ENCODE measurements at regions not wholly inside any gene's neighbourhood (a gene's known extent, or its start where the extent isn't known, plus 50 kb on each side); places are given as distances from the start of the nearest gene placed in this dataset.
"Not testable (repeated sequence)": the region's sequence is repeated elsewhere in the genome, so short reads cannot be mapped to it uniquely, and the experiment has no call there.

GRCh38 chr9:75566813-75567212, 323.7 kb upstream of the PCSK5 start:
- H3K27ac ChIP-seq (ENCODE audit: low read depth in 2 of 2, low read length in 1 of 2); H3K27me3 ChIP-seq (ENCODE audit: control insufficient read depth in 1 of 2, insufficient read depth in 2 of 2, low read length in 2 of 2); H3K36me3 ChIP-seq (ENCODE audit: control insufficient read depth in 2 of 2, insufficient read depth in 2 of 2, low read length in 1 of 2); H3K9me3 ChIP-seq (ENCODE audit: control insufficient read depth in 2 of 2, insufficient read depth in 1 of 2, low read depth in 1 of 2, low read length in 1 of 2); H3K4me1 ChIP-seq (ENCODE audit: control insufficient read depth in 2 of 2, insufficient read depth in 2 of 2, low read length in 1 of 2); H3K4me3 ChIP-seq (ENCODE audit: low read depth in 1 of 2, low read length in 2 of 2): not testable (repeated sequence)
- 37 to 45% methylated on average over 2 of the region's 2 CpGs for WGBS, 2 donors

GRCh38 chr9:75570538-75570937, 319.9 kb upstream of the PCSK5 start:
- H3K4me1 ChIP-seq (ENCODE audit: control insufficient read depth in 2 of 2, insufficient read depth in 2 of 2, low read length in 1 of 2) = no peaks in the 10 kb centered on the region
- H3K9me3 ChIP-seq (ENCODE audit: control insufficient read depth in 2 of 2, insufficient read depth in 1 of 2, low read depth in 1 of 2, low read length in 1 of 2) = no peaks in the 10 kb centered on the region
- no peak overlapping the region for H3K27ac ChIP-seq (ENCODE audit: low read depth in 2 of 2, low read length in 1 of 2)
- no peaks in the 10 kb centered on the region for H3K27me3 ChIP-seq (ENCODE audit: control insufficient read depth in 1 of 2, insufficient read depth in 2 of 2, low read length in 2 of 2)
- no peaks in the 10 kb centered on the region for H3K36me3 ChIP-seq (ENCODE audit: control insufficient read depth in 2 of 2, insufficient read depth in 2 of 2, low read length in 1 of 2)
- H3K4me3 ChIP-seq (ENCODE audit: low read depth in 1 of 2, low read length in 2 of 2) = no peak overlapping the region
- 48 to 56% methylated on average over 2 of the region's 2 CpGs for WGBS, 2 donors

GRCh38 chr9:75574569-75574968, 315.9 kb upstream of the PCSK5 start:
- no peaks in the 10 kb centered on the region for H3K27me3 ChIP-seq (ENCODE audit: control insufficient read depth in 1 of 2, insufficient read depth in 2 of 2, low read length in 2 of 2)
- no peak overlapping the region for H3K4me3 ChIP-seq (ENCODE audit: low read depth in 1 of 2, low read length in 2 of 2)
- no peaks in the 10 kb centered on the region for H3K9me3 ChIP-seq (ENCODE audit: control insufficient read depth in 2 of 2, insufficient read depth in 1 of 2, low read depth in 1 of 2, low read length in 1 of 2)
- H3K36me3 ChIP-seq (ENCODE audit: control insufficient read depth in 2 of 2, insufficient read depth in 2 of 2, low read length in 1 of 2) = no peaks in the 10 kb centered on the region
- no peak overlapping the region for H3K27ac ChIP-seq (ENCODE audit: low read depth in 2 of 2, low read length in 1 of 2)
- H3K4me1 ChIP-seq (ENCODE audit: control insufficient read depth in 2 of 2, insufficient read depth in 2 of 2, low read length in 1 of 2) = no peaks in the 10 kb centered on the region
- WGBS, 2 donors = 67 to 77% methylated on average over 1 of the region's 1 CpG

GRCh38 chr9:75582870-75583269, 307.6 kb upstream of the PCSK5 start:
- 77 to 80% methylated on average over 2 of the region's 2 CpGs for WGBS, 2 donors
- Histone ChIP-seq H3K36me3 (ENCODE audit: control insufficient read depth in 2 of 2, insufficient read depth in 2 of 2, low read length in 1 of 2) (no peaks in the 10 kb centered on the region), H3K4me3 (ENCODE audit: low read depth in 1 of 2, low read length in 2 of 2) (no peak overlapping the region), H3K27ac (ENCODE audit: low read depth in 2 of 2, low read length in 1 of 2) (no peak overlapping the region), H3K4me1 (ENCODE audit: control insufficient read depth in 2 of 2, insufficient read depth in 2 of 2, low read length in 1 of 2) (no peaks in the 10 kb centered on the region), H3K9me3 (ENCODE audit: control insufficient read depth in 2 of 2, insufficient read depth in 1 of 2, low read depth in 1 of 2, low read length in 1 of 2) (no peaks in the 10 kb centered on the region), H3K27me3 (ENCODE audit: control insufficient read depth in 1 of 2, insufficient read depth in 2 of 2, low read length in 2 of 2) (no peaks in the 10 kb centered on the region)

GRCh38 chr9:75588808-75589207, 301.7 kb upstream of the PCSK5 start:
- Histone ChIP-seq H3K27ac (ENCODE audit: low read depth in 2 of 2, low read length in 1 of 2) (no peak overlapping the region), H3K9me3 (ENCODE audit: control insufficient read depth in 2 of 2, insufficient read depth in 1 of 2, low read depth in 1 of 2, low read length in 1 of 2) (no peaks in the 10 kb centered on the region), H3K4me1 (ENCODE audit: control insufficient read depth in 2 of 2, insufficient read depth in 2 of 2, low read length in 1 of 2) (no peaks in the 10 kb centered on the region), H3K27me3 (ENCODE audit: control insufficient read depth in 1 of 2, insufficient read depth in 2 of 2, low read length in 2 of 2) (no peaks in the 10 kb centered on the region), H3K36me3 (ENCODE audit: control insufficient read depth in 2 of 2, insufficient read depth in 2 of 2, low read length in 1 of 2) (no peaks in the 10 kb centered on the region), H3K4me3 (ENCODE audit: low read depth in 1 of 2, low read length in 2 of 2) (no peak overlapping the region)
- 72 to 75% methylated on average over 2 of the region's 2 CpGs for WGBS, 2 donors

DNA sequence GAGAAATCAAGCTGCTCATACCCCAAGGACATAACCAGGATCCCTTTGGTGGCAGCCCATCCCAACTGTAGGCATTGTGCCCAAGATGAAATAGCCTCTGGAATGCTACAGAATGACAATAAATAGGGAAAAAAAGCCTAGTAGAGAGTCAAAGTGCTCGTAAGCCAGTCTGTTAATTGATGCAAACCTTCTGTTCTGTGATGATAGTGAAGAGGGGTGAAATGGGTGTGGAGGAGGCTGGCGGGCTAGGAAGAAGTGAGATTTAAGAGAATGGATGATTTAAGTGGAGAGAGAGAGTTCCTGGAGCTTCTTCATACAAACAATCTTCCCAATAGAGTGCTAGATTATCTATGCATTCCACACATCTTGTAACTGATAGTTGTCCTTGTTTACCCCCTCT, 301.0 kb upstream of the PCSK5 start:
- Histone ChIP-seq H3K27me3 (ENCODE audit: control insufficient read depth in 1 of 2, insufficient read depth in 2 of 2, low read length in 2 of 2) (no peaks in the 10 kb centered on the region), H3K4me1 (ENCODE audit: control insufficient read depth in 2 of 2, insufficient read depth in 2 of 2, low read length in 1 of 2) (no peaks in the 10 kb centered on the region), H3K27ac (ENCODE audit: low read depth in 2 of 2, low read length in 1 of 2) (no peak overlapping the region), H3K4me3 (ENCODE audit: low read depth in 1 of 2, low read length in 2 of 2) (no peak overlapping the region), H3K9me3 (ENCODE audit: control insufficient read depth in 2 of 2, insufficient read depth in 1 of 2, low read depth in 1 of 2, low read length in 1 of 2) (no peaks in the 10 kb centered on the region), H3K36me3 (ENCODE audit: control insufficient read depth in 2 of 2, insufficient read depth in 2 of 2, low read length in 1 of 2) (no peaks in the 10 kb centered on the region)
- WGBS, 2 donors = 55 to 67% methylated on average over 2 of the region's 2 CpGs

GRCh38 chr9:75591972-75592371, 298.5 kb upstream of the PCSK5 start:
- H3K4me3 ChIP-seq (ENCODE audit: low read depth in 1 of 2, low read length in 2 of 2) = no peak overlapping the region
- no peaks in the 10 kb centered on the region for H3K36me3 ChIP-seq (ENCODE audit: control insufficient read depth in 2 of 2, insufficient read depth in 2 of 2, low read length in 1 of 2)
- H3K27me3 ChIP-seq (ENCODE audit: control insufficient read depth in 1 of 2, insufficient read depth in 2 of 2, low read length in 2 of 2) = no peaks in the 10 kb centered on the region
- WGBS, 2 donors = 46 to 55% methylated on average over 3 of the region's 3 CpGs
- no peaks in the 10 kb centered on the region for H3K9me3 ChIP-seq (ENCODE audit: control insufficient read depth in 2 of 2, insufficient read depth in 1 of 2, low read depth in 1 of 2, low read length in 1 of 2)
- H3K4me1 ChIP-seq (ENCODE audit: control insufficient read depth in 2 of 2, insufficient read depth in 2 of 2, low read length in 1 of 2) = no peaks in the 10 kb centered on the region
- H3K27ac ChIP-seq (ENCODE audit: low read depth in 2 of 2, low read length in 1 of 2) = no peak overlapping the region

DNA sequence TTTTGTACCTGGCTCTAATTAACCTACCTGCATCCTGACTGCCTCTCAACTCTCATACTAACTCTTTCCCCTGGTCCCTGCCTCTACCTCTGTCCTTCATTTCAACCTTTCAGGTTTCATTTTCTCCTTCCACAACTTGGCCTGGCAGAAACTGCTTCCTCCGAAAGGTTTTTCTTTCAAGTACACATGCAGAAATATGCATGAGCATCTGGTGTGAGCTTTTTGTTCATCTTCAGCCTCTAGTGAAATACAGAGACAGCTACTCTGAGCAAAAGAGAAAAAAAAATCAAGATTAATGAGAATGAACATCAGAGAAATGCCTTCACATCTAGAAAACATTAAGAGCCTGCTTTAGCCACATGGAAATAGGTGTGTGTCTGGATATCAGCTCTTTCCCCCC, 297.9 kb upstream of the PCSK5 start:
- no peak overlapping the region for H3K4me3 ChIP-seq (ENCODE audit: low read depth in 1 of 2, low read length in 2 of 2)
- H3K9me3 ChIP-seq (ENCODE audit: control insufficient read depth in 2 of 2, insufficient read depth in 1 of 2, low read depth in 1 of 2, low read length in 1 of 2) = no peaks in the 10 kb centered on the region
- WGBS, 2 donors = 87 to 91% methylated on average over 1 of the region's 1 CpG
- H3K4me1 ChIP-seq (ENCODE audit: control insufficient read depth in 2 of 2, insufficient read depth in 2 of 2, low read length in 1 of 2) = no peaks in the 10 kb centered on the region
- no peaks in the 10 kb centered on the region for H3K36me3 ChIP-seq (ENCODE audit: control insufficient read depth in 2 of 2, insufficient read depth in 2 of 2, low read length in 1 of 2)
- H3K27ac ChIP-seq (ENCODE audit: low read depth in 2 of 2, low read length in 1 of 2) = no peak overlapping the region
- no peaks in the 10 kb centered on the region for H3K27me3 ChIP-seq (ENCODE audit: control insufficient read depth in 1 of 2, insufficient read depth in 2 of 2, low read length in 2 of 2)

GRCh38 chr9:75593920-75594319, 296.6 kb upstream of the PCSK5 start:
- H3K27me3 ChIP-seq (ENCODE audit: control insufficient read depth in 1 of 2, insufficient read depth in 2 of 2, low read length in 2 of 2) = no peaks in the 10 kb centered on the region
- no peak overlapping the region for H3K4me3 ChIP-seq (ENCODE audit: low read depth in 1 of 2, low read length in 2 of 2)
- H3K4me1 ChIP-seq (ENCODE audit: control insufficient read depth in 2 of 2, insufficient read depth in 2 of 2, low read length in 1 of 2) = no peaks in the 10 kb centered on the region
- H3K9me3 ChIP-seq (ENCODE audit: control insufficient read depth in 2 of 2, insufficient read depth in 1 of 2, low read depth in 1 of 2, low read length in 1 of 2) = no peaks in the 10 kb centered on the region
- H3K27ac ChIP-seq (ENCODE audit: low read depth in 2 of 2, low read length in 1 of 2) = no peak overlapping the region
- H3K36me3 ChIP-seq (ENCODE audit: control insufficient read depth in 2 of 2, insufficient read depth in 2 of 2, low read length in 1 of 2) = no peaks in the 10 kb centered on the region

- Histone ChIP-seq H3K4me3 (ENCODE audit: low read depth in 1 of 2, low read length in 2 of 2) (no peak overlapping the region), H3K36me3 (ENCODE audit: control insufficient read depth in 2 of 2, insufficient read depth in 2 of 2, low read length in 1 of 2) (no peaks in the 10 kb centered on the region), H3K4me1 (ENCODE audit: control insufficient read depth in 2 of 2, insufficient read depth in 2 of 2, low read length in 1 of 2) (no peaks in the 10 kb centered on the region), H3K27me3 (ENCODE audit: control insufficient read depth in 1 of 2, insufficient read depth in 2 of 2, low read length in 2 of 2) (no peaks in the 10 kb centered on the region), H3K27ac (ENCODE audit: low read depth in 2 of 2, low read length in 1 of 2) (no peak overlapping the region), H3K9me3 (ENCODE audit: control insufficient read depth in 2 of 2, insufficient read depth in 1 of 2, low read depth in 1 of 2, low read length in 1 of 2) (no peaks in the 10 kb centered on the region)
- 50 to 85% methylated on average over 1 of the region's 1 CpG for WGBS, 2 donors
Measured at GRCh38 chr9:75599126-75599525, 291.3 kb upstream of the PCSK5 start.

Measured in esophagus (tissue), 2 donors.